ENCODE measurements at regions not wholly inside any gene's neighbourhood (a gene's known extent, or its start where the extent isn't known, plus 50 kb on each side); places are given as distances from the start of the nearest gene placed in this dataset.
"Not testable (repeated sequence)": the region's sequence is repeated elsewhere in the genome, so short reads cannot be mapped to it uniquely, and the experiment has no call there.

DNA sequence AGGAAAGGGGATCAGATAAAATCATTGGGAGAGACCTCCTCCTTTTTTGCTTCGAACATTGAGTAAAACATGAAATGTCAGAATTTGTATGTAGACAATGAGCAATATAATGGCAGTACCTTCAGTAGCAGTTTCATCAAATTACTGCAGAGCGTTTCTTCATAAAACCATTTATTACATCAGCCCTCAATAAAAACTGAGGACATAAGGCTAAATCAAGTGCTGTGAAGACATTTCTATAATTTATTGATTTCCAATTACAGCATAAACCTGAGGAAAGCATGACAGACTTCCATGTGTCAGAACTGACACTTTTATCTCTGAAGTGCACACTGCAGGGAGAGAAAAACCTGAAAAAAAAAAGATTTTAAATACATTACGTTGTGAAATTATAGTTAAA lies 172.6 kb upstream of the ZNF804B start:
- Histone ChIP-seq H4K5ac (ENCODE audit: low read length) (no peak overlapping the region), H2BK5ac (ENCODE audit: low read length) (no peak overlapping the region), H2BK15ac (replicated peaks; ENCODE audit: low read depth) (no peak overlapping the region), H3K79me2 (ENCODE audit: control insufficient read depth, insufficient read depth, low read length) (no peaks in the 10 kb centered on the region), H3K23ac (ENCODE audit: low read length) (no peak overlapping the region), H3K56ac (ENCODE audit: low read length) (no peak overlapping the region), H3K79me1 (ENCODE audit: low read length) (no peaks in the 10 kb centered on the region), H3K27ac (ENCODE audit: low read depth, low read length) (no peak overlapping the region), H2BK120ac (ENCODE audit: low read depth, low read length) (no peak overlapping the region), H3K9ac (ENCODE audit: low read length) (no peak overlapping the region), H3K36me3 (ENCODE audit: control insufficient read depth, insufficient read depth, low read length) (no peaks in the 10 kb centered on the region), H3K27me3 (ENCODE audit: insufficient read depth, low read length, poor library complexity) (no peaks in the 10 kb centered on the region), H3K18ac (ENCODE audit: low read length) (no peak overlapping the region), H4K8ac (ENCODE audit: low read depth, low read length) (no peak overlapping the region), H3K4me3 (ENCODE audit: low read length) (no peak overlapping the region), H2AK5ac (ENCODE audit: low read length) (no peak overlapping the region), H3K4ac (ENCODE audit: low read depth, low read length) (no peak overlapping the region), H3K4me1 (ENCODE audit: control insufficient read depth, low read depth, low read length) (no peaks in the 10 kb centered on the region), H3K4me2 (ENCODE audit: low read length) (no peak overlapping the region)
- no peak for DNase-seq
- no CpG with 5 or more reads among the region's 3 CpGs for WGBS (ENCODE audit: extremely low coverage, insufficient coverage, low lambda C conversion rate)

DNA sequence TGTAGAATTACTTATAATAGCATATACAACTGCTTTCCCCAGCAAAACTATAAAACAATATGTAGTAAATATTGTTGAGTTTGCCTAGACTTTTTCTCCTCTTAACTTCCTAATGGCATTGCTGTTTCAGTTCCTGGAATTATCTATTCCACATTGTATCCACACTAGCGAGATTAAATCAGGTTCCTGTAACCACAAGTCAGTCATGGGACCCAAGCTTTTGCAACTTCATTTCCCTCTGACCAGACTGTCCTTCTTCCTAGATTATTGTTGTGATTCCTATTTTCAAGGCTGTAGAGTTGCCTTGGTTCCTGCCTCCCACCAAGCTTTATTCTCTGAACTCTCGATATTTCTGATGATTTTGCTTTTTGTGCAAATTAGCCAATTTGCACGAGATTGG lies 173.3 kb upstream of the ZNF804B start:
- no peak overlapping the region for H4K8ac ChIP-seq (ENCODE audit: low read depth, low read length)
- H3K27ac ChIP-seq (ENCODE audit: low read depth, low read length) = no peak overlapping the region

GRCh38 chr7:88576720-88577119 lies 182.8 kb upstream of the ZNF804B start:
- H3K4me1 ChIP-seq (ENCODE audit: control insufficient read depth, low read depth, low read length) = no peaks in the 10 kb centered on the region
- H3K23ac ChIP-seq (ENCODE audit: low read length) = no peak overlapping the region
- no peaks in the 10 kb centered on the region for H3K79me1 ChIP-seq (ENCODE audit: low read length)
- no peak overlapping the region for H3K27ac ChIP-seq (ENCODE audit: low read depth, low read length)
- H2BK120ac ChIP-seq (ENCODE audit: low read depth, low read length) = no peak overlapping the region
- H3K4ac ChIP-seq (ENCODE audit: low read depth, low read length) = no peak overlapping the region
- H4K5ac ChIP-seq (ENCODE audit: low read length) = no peak overlapping the region
- H2BK5ac ChIP-seq (ENCODE audit: low read length) = no peak overlapping the region
- H2AK5ac ChIP-seq (ENCODE audit: low read length) = no peak overlapping the region
- H4K8ac ChIP-seq (ENCODE audit: low read depth, low read length) = no peak overlapping the region
- H3K4me3 ChIP-seq (ENCODE audit: low read length) = no peak overlapping the region
- H3K18ac ChIP-seq (ENCODE audit: low read length) = no peak overlapping the region
- H3K27me3 ChIP-seq (ENCODE audit: insufficient read depth, low read length, poor library complexity) = no peaks in the 10 kb centered on the region
- WGBS (ENCODE audit: extremely low coverage, insufficient coverage, low lambda C conversion rate) = no CpG with 5 or more reads among the region's 2 CpGs
- H3K79me2 ChIP-seq (ENCODE audit: control insufficient read depth, insufficient read depth, low read length) = no peaks in the 10 kb centered on the region
- DNase-seq = no peak
- H3K56ac ChIP-seq (ENCODE audit: low read length) = no peak overlapping the region
- no peak overlapping the region for H3K4me2 ChIP-seq (ENCODE audit: low read length)
- H2BK15ac ChIP-seq (replicated peaks; ENCODE audit: low read depth) = no peak overlapping the region
- no peaks in the 10 kb centered on the region for H3K36me3 ChIP-seq (ENCODE audit: control insufficient read depth, insufficient read depth, low read length)
- H3K9ac ChIP-seq (ENCODE audit: low read length) = no peak overlapping the region

More for the DNA sequence above, 173.3 kb upstream of the ZNF804B start:
- no peak overlapping the region for H3K23ac ChIP-seq (ENCODE audit: low read length)
- no peak overlapping the region for H3K4me2 ChIP-seq (ENCODE audit: low read length)
- H3K56ac ChIP-seq (ENCODE audit: low read length) = no peak overlapping the region
- no peaks in the 10 kb centered on the region for H3K36me3 ChIP-seq (ENCODE audit: control insufficient read depth, insufficient read depth, low read length)
- H3K79me1 ChIP-seq (ENCODE audit: low read length) = no peaks in the 10 kb centered on the region
- no peak overlapping the region for H2BK15ac ChIP-seq (replicated peaks; ENCODE audit: low read depth)
- H3K4me1 ChIP-seq (ENCODE audit: control insufficient read depth, low read depth, low read length) = no peaks in the 10 kb centered on the region
- DNase-seq = no peak
- no peaks in the 10 kb centered on the region for H3K79me2 ChIP-seq (ENCODE audit: control insufficient read depth, insufficient read depth, low read length)
- H3K4me3 ChIP-seq (ENCODE audit: low read length) = no peak overlapping the region
- H3K18ac ChIP-seq (ENCODE audit: low read length) = no peak overlapping the region
- no peak overlapping the region for H2BK5ac ChIP-seq (ENCODE audit: low read length)
- no peaks in the 10 kb centered on the region for H3K27me3 ChIP-seq (ENCODE audit: insufficient read depth, low read length, poor library complexity)
- H3K4ac ChIP-seq (ENCODE audit: low read depth, low read length) = no peak overlapping the region
- H2AK5ac ChIP-seq (ENCODE audit: low read length) = no peak overlapping the region
- no CpG with 5 or more reads among the region's 3 CpGs for WGBS (ENCODE audit: extremely low coverage, insufficient coverage, low lambda C conversion rate)
- H2BK120ac ChIP-seq (ENCODE audit: low read depth, low read length) = no peak overlapping the region
- H3K9ac ChIP-seq (ENCODE audit: low read length) = no peak overlapping the region
- no peak overlapping the region for H4K5ac ChIP-seq (ENCODE audit: low read length)

GRCh38 chr7:88566162-88566729 lies 193.3 kb upstream of the ZNF804B start:
- WGBS (ENCODE audit: extremely low coverage, insufficient coverage, low lambda C conversion rate) = no CpG with 5 or more reads among the region's 6 CpGs
- Histone ChIP-seq H3K4ac (ENCODE audit: low read depth, low read length) (no peak overlapping the region), H3K23ac (ENCODE audit: low read length) (no peak overlapping the region), H3K79me2 (ENCODE audit: control insufficient read depth, insufficient read depth, low read length) (no peaks in the 10 kb centered on the region), H3K79me1 (ENCODE audit: low read length) (no peaks in the 10 kb centered on the region), H3K56ac (ENCODE audit: low read length) (no peak overlapping the region), H3K9ac (ENCODE audit: low read length) (no peak overlapping the region), H3K27me3 (ENCODE audit: insufficient read depth, low read length, poor library complexity) (no peaks in the 10 kb centered on the region), H4K5ac (ENCODE audit: low read length) (no peak overlapping the region), H3K4me1 (ENCODE audit: control insufficient read depth, low read depth, low read length) (peaks cover 2% of the 10 kb centered on the region), H3K4me2 (ENCODE audit: low read length) (no peak overlapping the region), H2BK120ac (ENCODE audit: low read depth, low read length) (no peak overlapping the region), H2AK5ac (ENCODE audit: low read length) (no peak overlapping the region), H2BK5ac (ENCODE audit: low read length) (no peak overlapping the region), H2BK15ac (replicated peaks; ENCODE audit: low read depth) (no peak overlapping the region), H4K8ac (ENCODE audit: low read depth, low read length) (no peak overlapping the region), H3K18ac (ENCODE audit: low read length) (no peak overlapping the region), H3K27ac (ENCODE audit: low read depth, low read length) (no peak overlapping the region), H3K4me3 (ENCODE audit: low read length) (no peak overlapping the region), H3K36me3 (ENCODE audit: control insufficient read depth, insufficient read depth, low read length) (no peaks in the 10 kb centered on the region)
- DNase-seq = peak; percentile 18

GRCh38 chr7:88565401-88565800 lies 194.1 kb upstream of the ZNF804B start:
- DNase-seq = no peak
- no peaks in the 10 kb centered on the region for H3K79me1 ChIP-seq (ENCODE audit: low read length)
- no peak overlapping the region for H3K4me2 ChIP-seq (ENCODE audit: low read length)
- H4K8ac ChIP-seq (ENCODE audit: low read depth, low read length) = no peak overlapping the region
- H2AK5ac ChIP-seq (ENCODE audit: low read length) = no peak overlapping the region
- H2BK15ac ChIP-seq (replicated peaks; ENCODE audit: low read depth) = no peak overlapping the region
- no peak overlapping the region for H2BK120ac ChIP-seq (ENCODE audit: low read depth, low read length)
- no peak overlapping the region for H3K23ac ChIP-seq (ENCODE audit: low read length)
- no peaks in the 10 kb centered on the region for H3K27me3 ChIP-seq (ENCODE audit: insufficient read depth, low read length, poor library complexity)
- WGBS (ENCODE audit: extremely low coverage, insufficient coverage, low lambda C conversion rate) = no CpG with 5 or more reads among the region's 9 CpGs
- no peak overlapping the region for H3K4ac ChIP-seq (ENCODE audit: low read depth, low read length)
- H3K56ac ChIP-seq (ENCODE audit: low read length) = no peak overlapping the region
- no peak overlapping the region for H4K5ac ChIP-seq (ENCODE audit: low read length)
- H3K27ac ChIP-seq (ENCODE audit: low read depth, low read length) = no peak overlapping the region
- H3K36me3 ChIP-seq (ENCODE audit: control insufficient read depth, insufficient read depth, low read length) = no peaks in the 10 kb centered on the region
- no peaks in the 10 kb centered on the region for H3K79me2 ChIP-seq (ENCODE audit: control insufficient read depth, insufficient read depth, low read length)
- H3K4me3 ChIP-seq (ENCODE audit: low read length) = no peak overlapping the region
- peaks cover 2% of the 10 kb centered on the region for H3K4me1 ChIP-seq (ENCODE audit: control insufficient read depth, low read depth, low read length)
- H3K18ac ChIP-seq (ENCODE audit: low read length) = no peak overlapping the region
- H3K9ac ChIP-seq (ENCODE audit: low read length) = no peak overlapping the region
- H2BK5ac ChIP-seq (ENCODE audit: low read length) = no peak overlapping the region

GRCh38 chr7:88556441-88556840 lies 203.1 kb upstream of the ZNF804B start:
- not testable (repeated sequence) for H3K9ac ChIP-seq (ENCODE audit: low read length); H3K56ac ChIP-seq (ENCODE audit: low read length); H2AK5ac ChIP-seq (ENCODE audit: low read length); H3K4me2 ChIP-seq (ENCODE audit: low read length); H3K27me3 ChIP-seq (ENCODE audit: insufficient read depth, low read length, poor library complexity); H3K4ac ChIP-seq (ENCODE audit: low read depth, low read length); DNase-seq; H3K79me1 ChIP-seq (ENCODE audit: low read length); H4K8ac ChIP-seq (ENCODE audit: low read depth, low read length); H3K4me3 ChIP-seq (ENCODE audit: low read length); H3K27ac ChIP-seq (ENCODE audit: low read depth, low read length); H4K5ac ChIP-seq (ENCODE audit: low read length); H2BK15ac ChIP-seq (replicated peaks; ENCODE audit: low read depth); H3K4me1 ChIP-seq (ENCODE audit: control insufficient read depth, low read depth, low read length); H3K79me2 ChIP-seq (ENCODE audit: control insufficient read depth, insufficient read depth, low read length); H2BK120ac ChIP-seq (ENCODE audit: low read depth, low read length); H3K18ac ChIP-seq (ENCODE audit: low read length); H3K23ac ChIP-seq (ENCODE audit: low read length); H2BK5ac ChIP-seq (ENCODE audit: low read length); H3K36me3 ChIP-seq (ENCODE audit: control insufficient read depth, insufficient read depth, low read length)
- no CpG with 5 or more reads among the region's 17 CpGs for WGBS (ENCODE audit: extremely low coverage, insufficient coverage, low lambda C conversion rate)
